Breast epithelium (tissue), 3 donors: ENCODE measurements at regions not wholly inside any gene's neighbourhood (a gene's known extent, or its start where the extent isn't known, plus 50 kb on each side); places are given as distances from the start of the nearest gene placed in this dataset.

Source experiments
- POLR2AphosphoS5 ChIP-seq, 3 donors: sonication (generic); formaldehyde crosslinking; IDR thresholded peaks; one replicate each; pipeline ENCODE4 v1.6.1; 2017; ENCODE audit warnings: antibody characterized with exemption in 3 of 3
- TF ChIP-seq, protein P1 (sequence below), 3 donors: fragments of 450-650 bp; IDR thresholded peaks; one replicate each; pipeline ENCODE4 v1.5.1; 2016 to 2017; ENCODE audit warnings: antibody characterized with exemption in 3 of 3, mild to moderate bottlenecking in 3 of 3, moderate library complexity in 3 of 3

DNA sequence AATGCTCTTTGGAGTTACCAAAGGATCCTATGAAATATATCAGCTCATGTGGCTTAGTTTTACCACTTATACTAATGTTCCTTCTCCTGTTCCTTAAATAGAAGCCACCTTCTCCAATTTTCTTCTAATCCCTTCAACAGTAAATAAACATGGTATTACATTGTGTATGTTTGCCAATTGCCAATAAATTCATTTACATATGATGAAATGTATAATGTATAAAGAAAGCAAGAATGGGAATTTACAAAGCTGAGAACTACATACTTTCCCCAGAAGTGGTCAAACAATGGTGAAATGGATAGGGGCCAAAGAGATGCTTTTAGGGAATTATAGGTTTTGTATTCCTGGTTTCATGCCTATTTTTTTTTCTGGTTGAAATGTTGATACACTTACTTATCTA lies 894.2 kb upstream of the CRIM1 start:
- no peak for TF ChIP-seq POLR2AphosphoS5 (IDR thresholded peaks at IDR 0.05)
- TF ChIP-seq, protein P1, sequence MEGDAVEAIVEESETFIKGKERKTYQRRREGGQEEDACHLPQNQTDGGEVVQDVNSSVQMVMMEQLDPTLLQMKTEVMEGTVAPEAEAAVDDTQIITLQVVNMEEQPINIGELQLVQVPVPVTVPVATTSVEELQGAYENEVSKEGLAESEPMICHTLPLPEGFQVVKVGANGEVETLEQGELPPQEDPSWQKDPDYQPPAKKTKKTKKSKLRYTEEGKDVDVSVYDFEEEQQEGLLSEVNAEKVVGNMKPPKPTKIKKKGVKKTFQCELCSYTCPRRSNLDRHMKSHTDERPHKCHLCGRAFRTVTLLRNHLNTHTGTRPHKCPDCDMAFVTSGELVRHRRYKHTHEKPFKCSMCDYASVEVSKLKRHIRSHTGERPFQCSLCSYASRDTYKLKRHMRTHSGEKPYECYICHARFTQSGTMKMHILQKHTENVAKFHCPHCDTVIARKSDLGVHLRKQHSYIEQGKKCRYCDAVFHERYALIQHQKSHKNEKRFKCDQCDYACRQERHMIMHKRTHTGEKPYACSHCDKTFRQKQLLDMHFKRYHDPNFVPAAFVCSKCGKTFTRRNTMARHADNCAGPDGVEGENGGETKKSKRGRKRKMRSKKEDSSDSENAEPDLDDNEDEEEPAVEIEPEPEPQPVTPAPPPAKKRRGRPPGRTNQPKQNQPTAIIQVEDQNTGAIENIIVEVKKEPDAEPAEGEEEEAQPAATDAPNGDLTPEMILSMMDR (IDR thresholded peaks at IDR 0.05), result no peak
